DND-41 (cell line): ENCODE measurements at regions not wholly inside any gene's neighbourhood (a gene's known extent, or its start where the extent isn't known, plus 50 kb on each side); places are given as distances from the start of the nearest gene placed in this dataset.

Source experiments
- EZH2 ChIP-seq: IDR thresholded peaks from 3 replicates; pipeline ENCODE4 v1.6.1; 2012; ENCODE audit warnings: borderline replicate concordance, low read depth, mild to moderate bottlenecking, moderate library complexity, low read length, inconsistent platforms; ENCODE audit not compliant: severe bottlenecking
- TF ChIP-seq, protein P1 (sequence below): IDR thresholded peaks from 2 replicates; pipeline ENCODE4 v1.5.1; 2012; ENCODE audit warnings: borderline replicate concordance, low read length, moderate library complexity, mild to moderate bottlenecking; ENCODE audit not compliant: poor library complexity, severe bottlenecking; ENCODE audit errors: extremely low read depth

DNA sequence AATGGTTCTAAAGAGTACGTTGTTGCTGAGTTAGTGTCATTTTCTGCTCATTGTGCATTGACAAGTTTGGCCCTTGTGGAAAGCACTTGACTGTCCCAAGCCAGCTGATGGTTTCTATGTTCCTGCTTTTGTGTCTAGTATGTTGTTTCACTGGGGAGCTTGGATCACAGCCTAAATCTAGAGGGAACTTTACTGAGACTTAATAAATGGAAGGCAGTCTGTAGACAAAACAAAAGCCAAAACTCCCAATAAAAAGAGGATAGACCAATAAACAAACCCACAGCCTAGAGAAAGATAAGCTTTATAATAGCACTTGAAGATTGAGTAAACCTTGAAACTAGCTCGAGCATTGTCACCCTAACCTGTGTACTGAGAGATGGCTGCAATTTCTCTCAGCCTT lies 196.8 kb downstream of the ADRA2A start:
- TF ChIP-seq, protein P1, sequence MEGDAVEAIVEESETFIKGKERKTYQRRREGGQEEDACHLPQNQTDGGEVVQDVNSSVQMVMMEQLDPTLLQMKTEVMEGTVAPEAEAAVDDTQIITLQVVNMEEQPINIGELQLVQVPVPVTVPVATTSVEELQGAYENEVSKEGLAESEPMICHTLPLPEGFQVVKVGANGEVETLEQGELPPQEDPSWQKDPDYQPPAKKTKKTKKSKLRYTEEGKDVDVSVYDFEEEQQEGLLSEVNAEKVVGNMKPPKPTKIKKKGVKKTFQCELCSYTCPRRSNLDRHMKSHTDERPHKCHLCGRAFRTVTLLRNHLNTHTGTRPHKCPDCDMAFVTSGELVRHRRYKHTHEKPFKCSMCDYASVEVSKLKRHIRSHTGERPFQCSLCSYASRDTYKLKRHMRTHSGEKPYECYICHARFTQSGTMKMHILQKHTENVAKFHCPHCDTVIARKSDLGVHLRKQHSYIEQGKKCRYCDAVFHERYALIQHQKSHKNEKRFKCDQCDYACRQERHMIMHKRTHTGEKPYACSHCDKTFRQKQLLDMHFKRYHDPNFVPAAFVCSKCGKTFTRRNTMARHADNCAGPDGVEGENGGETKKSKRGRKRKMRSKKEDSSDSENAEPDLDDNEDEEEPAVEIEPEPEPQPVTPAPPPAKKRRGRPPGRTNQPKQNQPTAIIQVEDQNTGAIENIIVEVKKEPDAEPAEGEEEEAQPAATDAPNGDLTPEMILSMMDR, result no peak
- no peak for TF ChIP-seq EZH2
